DOHH2 (cell line): ENCODE measurements at regions not wholly inside any gene's neighbourhood (a gene's known extent, or its start where the extent isn't known, plus 50 kb on each side); places are given as distances from the start of the nearest gene placed in this dataset.

Experiments used
- H3F3A ChIP-seq: fragments of 200-600 bp; sonication (generic), shearing (Covaris generic); 2 replicates; pipeline ENCODE4 v1.6.0; 2016; ENCODE audit warnings: antibody characterized with exemption, mild to moderate bottlenecking; ENCODE audit not compliant: control insufficient read depth, insufficient read depth
- H3K27ac ChIP-seq: fragments of 200-600 bp; sonication (generic); 2 replicates; pipeline ENCODE4 v1.5.1; 2014; ENCODE audit warnings: low read depth, mild to moderate bottlenecking, low read length, moderate library complexity
- H3K27me3 ChIP-seq: fragments of 200-600 bp; sonication (generic); 2 replicates; pipeline ENCODE4 v1.6.1; 2014; ENCODE audit warnings: mild to moderate bottlenecking, low read length, mixed read lengths; ENCODE audit not compliant: control insufficient read depth
- H3K36me3 ChIP-seq: fragments of 200-600 bp; sonication (generic); 2 replicates; pipeline ENCODE4 v1.6.1; 2014; ENCODE audit warnings: mild to moderate bottlenecking, low read length, moderate library complexity, mixed read lengths; ENCODE audit not compliant: control insufficient read depth
- H3K4me1 ChIP-seq: fragments of 200-600 bp; sonication (generic); 2 replicates; pipeline ENCODE4 v1.6.1; 2014; ENCODE audit warnings: mild to moderate bottlenecking, low read length, mixed read lengths; ENCODE audit not compliant: control insufficient read depth
- H3K4me2 ChIP-seq: fragments of 200-600 bp; sonication (generic); 2 replicates; pipeline ENCODE4 v1.6.0; 2014; ENCODE audit warnings: mild to moderate bottlenecking, low read length, moderate library complexity
- H3K4me3 ChIP-seq: fragments of 200-600 bp; sonication (generic); 2 replicates; pipeline ENCODE4 v1.5.1; 2014; ENCODE audit warnings: mild to moderate bottlenecking, low read length, mixed read lengths
- H3K79me2 ChIP-seq: fragments of 200-600 bp; sonication (generic); 2 replicates; pipeline ENCODE4 v1.6.1; 2014; ENCODE audit warnings: mild to moderate bottlenecking, low read length, mixed read lengths; ENCODE audit not compliant: control insufficient read depth
- H3K9me2 ChIP-seq: fragments of 200-600 bp; sonication (generic); replicated peaks from 2 replicates; pipeline ENCODE4 v1.6.1; 2014; ENCODE audit warnings: mild to moderate bottlenecking, low read length, mixed read lengths; ENCODE audit not compliant: control insufficient read depth
- H3K9me3 ChIP-seq: fragments of 200-600 bp; sonication (generic); 2 replicates; pipeline ENCODE4 v1.6.1; 2014; ENCODE audit warnings: antibody characterized with exemption, low read length, mixed read lengths; ENCODE audit not compliant: control insufficient read depth, insufficient read depth
- H4K20me1 ChIP-seq: fragments of 200-600 bp; sonication (generic); 2 replicates; pipeline ENCODE4 v1.6.0; 2014; ENCODE audit warnings: low read depth, mild to moderate bottlenecking, antibody characterized with exemption, low read length, moderate library complexity; ENCODE audit not compliant: control insufficient read depth, insufficient read depth
- EZH2phosphoT487 ChIP-seq: fragments of 200-600 bp; sonication (generic); IDR thresholded peaks from 2 replicates; pipeline ENCODE4 v1.6.1; 2017; ENCODE audit warnings: borderline replicate concordance, mild to moderate bottlenecking, antibody characterized with exemption, low read length, moderate library complexity, mixed read lengths
- TF ChIP-seq, protein P1 (sequence below): fragments of 200-600 bp; sonication (generic); IDR thresholded peaks from one replicate; pipeline ENCODE4 v1.5.1; 2014; ENCODE audit warnings: antibody characterized with exemption, mild to moderate bottlenecking, low read depth, low read length; ENCODE audit not compliant: poor library complexity, severe bottlenecking

DNA sequence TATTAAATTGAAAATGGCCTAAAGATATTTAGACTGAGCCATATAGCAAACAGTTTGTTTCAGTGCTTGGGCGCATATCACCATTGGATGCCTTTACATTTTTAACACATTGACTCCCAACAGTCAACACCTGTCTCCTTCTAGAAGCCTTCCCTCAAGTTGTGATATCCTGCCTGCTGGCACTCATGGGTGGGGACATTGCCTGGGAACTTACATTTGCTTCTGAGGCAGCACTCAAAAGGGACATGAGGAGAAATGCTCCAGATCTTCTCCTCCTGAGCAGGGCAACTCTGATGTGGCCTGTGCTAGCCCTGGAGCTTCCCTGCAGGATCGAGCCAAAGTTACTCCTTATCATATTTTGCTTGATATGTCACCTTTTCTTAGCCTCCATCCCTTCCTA, 392.2 kb downstream of the CDH7 start:
- Histone ChIP-seq H3K36me3 (no peaks in the 10 kb centered on the region), H3F3A (no peaks in the 10 kb centered on the region), H3K4me2 (no peak overlapping the region), H3K4me3 (no peak overlapping the region), H4K20me1 (no peaks in the 10 kb centered on the region), H3K27ac (no peak overlapping the region), H3K9me2 (no peaks in the 10 kb centered on the region), H3K79me2 (no peaks in the 10 kb centered on the region), H3K27me3 (no peaks in the 10 kb centered on the region), H3K9me3 (no peaks in the 10 kb centered on the region), H3K4me1 (no peaks in the 10 kb centered on the region)
- TF ChIP-seq, protein P1, sequence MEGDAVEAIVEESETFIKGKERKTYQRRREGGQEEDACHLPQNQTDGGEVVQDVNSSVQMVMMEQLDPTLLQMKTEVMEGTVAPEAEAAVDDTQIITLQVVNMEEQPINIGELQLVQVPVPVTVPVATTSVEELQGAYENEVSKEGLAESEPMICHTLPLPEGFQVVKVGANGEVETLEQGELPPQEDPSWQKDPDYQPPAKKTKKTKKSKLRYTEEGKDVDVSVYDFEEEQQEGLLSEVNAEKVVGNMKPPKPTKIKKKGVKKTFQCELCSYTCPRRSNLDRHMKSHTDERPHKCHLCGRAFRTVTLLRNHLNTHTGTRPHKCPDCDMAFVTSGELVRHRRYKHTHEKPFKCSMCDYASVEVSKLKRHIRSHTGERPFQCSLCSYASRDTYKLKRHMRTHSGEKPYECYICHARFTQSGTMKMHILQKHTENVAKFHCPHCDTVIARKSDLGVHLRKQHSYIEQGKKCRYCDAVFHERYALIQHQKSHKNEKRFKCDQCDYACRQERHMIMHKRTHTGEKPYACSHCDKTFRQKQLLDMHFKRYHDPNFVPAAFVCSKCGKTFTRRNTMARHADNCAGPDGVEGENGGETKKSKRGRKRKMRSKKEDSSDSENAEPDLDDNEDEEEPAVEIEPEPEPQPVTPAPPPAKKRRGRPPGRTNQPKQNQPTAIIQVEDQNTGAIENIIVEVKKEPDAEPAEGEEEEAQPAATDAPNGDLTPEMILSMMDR, result no peak
- no peak for TF ChIP-seq EZH2phosphoT487

DNA sequence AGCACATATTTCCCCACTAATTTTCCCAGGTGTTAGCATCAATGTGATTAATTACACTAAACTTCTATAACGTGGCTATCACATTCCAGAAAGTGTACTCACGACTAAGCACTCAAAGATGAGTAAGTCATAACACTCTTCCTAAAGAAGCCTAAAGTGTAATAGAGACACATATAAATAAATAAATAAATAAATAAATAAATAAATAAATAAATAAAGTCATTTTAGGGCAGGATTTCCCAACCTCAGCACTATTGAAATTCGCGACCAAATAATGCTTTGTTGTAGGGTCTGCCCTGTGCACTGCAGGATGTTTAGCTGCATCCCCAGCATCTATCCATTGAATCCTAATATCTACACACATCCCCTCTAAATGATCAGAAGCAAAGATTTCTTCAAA, 390.9 kb downstream of the CDH7 start:
- H3F3A ChIP-seq, result no peaks in the 10 kb centered on the region
- no peaks in the 10 kb centered on the region for H3K9me2 ChIP-seq
- TF ChIP-seq EZH2phosphoT487, result no peak
- TF ChIP-seq, protein P1, result no peak
- no peaks in the 10 kb centered on the region for H3K36me3 ChIP-seq
- H3K27ac ChIP-seq, result no peak overlapping the region
- H3K79me2 ChIP-seq, result no peaks in the 10 kb centered on the region
- H3K4me2 ChIP-seq, result no peak overlapping the region
- H3K4me3 ChIP-seq, result no peak overlapping the region
- H4K20me1 ChIP-seq, result no peaks in the 10 kb centered on the region
- no peaks in the 10 kb centered on the region for H3K27me3 ChIP-seq
- H3K4me1 ChIP-seq, result no peaks in the 10 kb centered on the region
- H3K9me3 ChIP-seq, result no peaks in the 10 kb centered on the region

DNA sequence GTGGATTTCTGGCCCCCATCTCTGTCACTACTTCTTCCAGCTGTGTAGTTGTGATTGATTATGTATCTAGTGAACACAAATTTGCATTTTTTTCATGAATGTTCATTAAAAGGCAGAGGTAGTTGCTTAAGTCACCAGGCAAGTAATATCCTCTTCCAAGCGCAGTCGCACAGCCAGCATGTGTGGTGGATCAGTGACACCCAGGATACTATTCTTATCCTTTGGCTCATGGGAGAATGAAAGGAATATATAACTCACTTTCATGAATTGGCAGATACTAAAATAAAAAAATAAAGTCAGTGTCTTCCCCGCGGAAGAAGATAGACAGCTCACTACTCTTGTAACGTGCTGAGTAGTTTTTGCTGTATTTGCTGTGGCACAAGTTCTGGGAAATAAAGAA, 387.8 kb downstream of the CDH7 start:
- Histone ChIP-seq H3K4me1 (no peaks in the 10 kb centered on the region), H3K27ac (no peak overlapping the region), H3K36me3 (no peaks in the 10 kb centered on the region), H3K4me3 (no peak overlapping the region), H3K27me3 (no peaks in the 10 kb centered on the region), H3K4me2 (no peak overlapping the region), H3K9me3 (no peaks in the 10 kb centered on the region), H3F3A (no peaks in the 10 kb centered on the region), H4K20me1 (no peaks in the 10 kb centered on the region), H3K9me2 (no peaks in the 10 kb centered on the region), H3K79me2 (no peaks in the 10 kb centered on the region)
- no peak for TF ChIP-seq EZH2phosphoT487
- TF ChIP-seq, protein P1, result no peak

DNA sequence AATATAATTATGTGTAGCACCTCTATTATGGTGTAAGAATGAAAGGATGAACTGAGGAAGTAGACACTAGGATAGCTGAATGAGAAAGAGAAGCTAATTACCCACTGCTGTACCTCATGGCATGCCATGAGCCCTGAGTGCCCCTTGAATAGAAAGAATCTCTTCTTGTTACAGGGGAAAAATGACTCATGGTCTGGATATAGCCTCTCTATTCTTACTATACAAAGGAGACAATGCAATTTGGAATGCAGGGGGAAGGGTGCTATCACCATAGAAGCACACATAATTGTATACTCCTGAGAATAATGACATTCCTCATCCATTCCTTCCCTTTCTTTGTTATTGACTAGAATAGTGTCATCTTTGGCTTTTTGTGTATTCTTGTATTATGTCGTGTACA, 385.2 kb downstream of the CDH7 start:
- no peak for TF ChIP-seq EZH2phosphoT487
- no peaks in the 10 kb centered on the region for H3K79me2 ChIP-seq
- H3K36me3 ChIP-seq, result no peaks in the 10 kb centered on the region
- no peaks in the 10 kb centered on the region for H3K27me3 ChIP-seq
- no peaks in the 10 kb centered on the region for H3K4me1 ChIP-seq
- no peaks in the 10 kb centered on the region for H3K9me2 ChIP-seq
- no peaks in the 10 kb centered on the region for H3K9me3 ChIP-seq
- H3K4me2 ChIP-seq, result no peak overlapping the region
- no peak overlapping the region for H3K27ac ChIP-seq
- H3K4me3 ChIP-seq, result no peak overlapping the region
- H3F3A ChIP-seq, result no peaks in the 10 kb centered on the region
- no peaks in the 10 kb centered on the region for H4K20me1 ChIP-seq
